Kidney capillary endothelial cell (primary cell): ENCODE measurements at regions not wholly inside any gene's neighbourhood (a gene's known extent, or its start where the extent isn't known, plus 50 kb on each side); places are given as distances from the start of the nearest gene placed in this dataset.
"Not testable (repeated sequence)": the region's sequence is repeated elsewhere in the genome, so short reads cannot be mapped to it uniquely, and the experiment has no call there.

Experiments
- DNase-seq: peaks from one replicate; pipeline ENCODE4 v3.0.0-alpha.2; 2018; ENCODE audit warnings: low spot score

GRCh38 chr22:26972915-26973314 is 315.5 kb downstream of the MIAT start:
- DNase-seq: not testable (repeated sequence)

DNA sequence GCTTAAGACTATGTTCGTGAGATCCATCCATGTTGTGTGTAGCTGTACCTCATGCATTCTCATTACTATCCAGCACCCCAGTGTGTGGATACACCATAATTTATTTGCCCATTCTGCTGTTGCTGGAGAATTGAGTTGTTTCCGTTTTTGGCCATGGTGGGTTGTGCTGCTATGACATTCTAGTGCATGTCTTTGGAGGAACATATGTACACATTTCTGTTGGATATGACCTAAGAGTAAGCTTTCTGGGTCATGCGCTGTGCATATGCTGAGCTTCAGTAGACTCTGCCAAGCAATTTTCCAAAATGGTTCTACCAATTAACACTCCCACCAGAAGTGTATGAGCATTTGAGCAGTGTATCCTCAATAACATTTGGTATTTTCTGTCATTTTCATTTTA is 316.6 kb downstream of the MIAT start:
- no peak for DNase-seq

- peak; percentile 31 for DNase-seq
Measured at GRCh38 chr22:26974914-26975803, 317.8 kb downstream of the MIAT start.

- DNase-seq: no peak
Measured at GRCh38 chr22:26975865-26976264, 318.5 kb downstream of the MIAT start.

DNA sequence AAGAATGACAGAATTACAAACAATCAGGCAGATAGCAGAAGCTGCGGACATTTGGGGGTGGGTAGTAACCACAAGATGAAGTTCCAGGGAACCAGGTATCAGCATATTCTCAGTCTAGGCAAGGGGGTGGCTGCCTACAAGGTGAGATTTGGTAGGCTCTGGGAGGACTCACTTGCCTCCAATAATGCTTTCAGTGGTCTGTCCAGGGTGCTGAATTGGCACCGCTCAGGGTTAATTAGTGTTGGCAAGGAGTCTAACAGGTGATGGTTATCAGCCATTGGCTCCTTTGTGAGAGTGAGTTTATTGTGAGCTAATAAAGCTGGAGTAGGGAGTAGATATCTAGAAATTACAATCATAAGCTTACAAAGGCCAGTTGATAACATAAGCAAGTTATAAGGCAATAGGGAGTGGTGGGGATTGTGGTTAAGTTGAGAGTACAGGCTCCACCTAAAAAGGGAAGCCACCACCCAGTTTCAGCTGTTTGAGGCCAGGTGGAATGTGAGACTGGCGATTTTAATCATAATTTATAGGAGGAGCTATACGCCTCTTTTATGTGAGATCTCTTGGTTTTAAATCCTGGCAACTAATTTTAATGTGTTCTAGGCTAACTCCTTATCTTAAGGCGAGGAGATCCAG is 320.5 kb downstream of the MIAT start:
- no peak for DNase-seq

DNA sequence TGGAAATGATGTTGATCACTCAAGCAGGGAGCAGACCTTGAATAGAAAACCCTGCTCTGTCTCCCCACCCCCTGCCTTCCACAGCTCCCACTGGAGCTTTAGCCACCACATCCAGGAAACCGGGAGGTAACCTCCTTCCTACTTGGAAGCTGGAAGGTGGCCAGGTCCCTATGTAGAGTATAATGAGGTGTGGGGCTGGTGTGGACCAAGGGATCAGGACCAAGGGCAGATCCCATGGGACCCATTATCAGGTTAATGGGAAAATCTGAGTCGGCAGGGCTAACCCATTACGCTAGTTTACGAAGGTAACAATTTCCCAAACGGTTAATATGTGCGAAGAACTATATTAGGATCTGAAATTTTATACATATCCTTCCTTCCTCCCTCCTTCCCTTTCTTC is 321.9 kb downstream of the MIAT start:
- no peak for DNase-seq

GRCh38 chr22:26981111-26981510 is 323.7 kb downstream of the MIAT start:
- DNase-seq: no peak

GRCh38 chr22:26981541-26981940 is 324.2 kb downstream of the MIAT start:
- no peak for DNase-seq

GRCh38 chr22:26983311-26983710 is 325.9 kb downstream of the MIAT start:
- DNase-seq: no peak

DNA sequence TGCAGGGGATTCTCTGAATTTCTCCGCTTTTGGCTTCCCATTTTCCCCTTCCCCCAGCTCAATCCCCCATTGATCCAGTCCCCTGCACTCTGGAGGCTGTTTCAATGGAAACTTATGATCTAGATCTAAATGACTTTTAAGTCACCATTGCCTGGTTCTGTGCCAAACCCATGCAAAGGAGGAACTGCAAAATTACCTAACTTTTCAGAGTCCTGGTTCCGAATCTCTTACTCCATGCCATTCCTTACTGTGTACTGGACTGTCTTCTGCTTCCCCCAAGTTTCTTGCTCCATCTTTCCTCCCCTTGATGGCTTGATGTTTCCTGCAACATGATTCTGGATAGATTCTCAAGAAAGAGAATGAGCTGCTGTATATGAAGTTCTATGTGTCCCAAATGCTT is 327.8 kb downstream of the MIAT start:
- no peak for DNase-seq

GRCh38 chr22:26985931-26986782 is 328.8 kb downstream of the MIAT start:
- DNase-seq: no peak

DNA sequence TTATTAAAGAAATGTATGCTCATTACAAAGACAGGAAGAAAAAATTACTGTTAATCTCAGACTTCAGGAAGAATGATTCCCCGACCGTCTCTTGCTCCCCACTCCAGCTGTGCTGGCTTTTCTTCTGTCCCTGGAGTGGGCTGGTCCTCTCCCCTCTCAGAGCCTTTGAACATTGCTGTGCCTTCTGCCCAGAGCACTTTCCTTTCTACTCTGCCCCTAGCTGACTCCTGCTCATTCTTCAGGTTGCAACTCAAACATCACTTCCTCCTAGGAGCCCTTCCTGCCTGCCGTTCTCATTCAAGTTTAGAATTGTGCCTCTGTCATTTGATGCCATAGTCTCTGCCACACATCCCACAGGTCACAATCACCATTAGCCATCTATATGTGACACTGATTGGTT is 329.5 kb downstream of the MIAT start:
- no peak for DNase-seq

DNA sequence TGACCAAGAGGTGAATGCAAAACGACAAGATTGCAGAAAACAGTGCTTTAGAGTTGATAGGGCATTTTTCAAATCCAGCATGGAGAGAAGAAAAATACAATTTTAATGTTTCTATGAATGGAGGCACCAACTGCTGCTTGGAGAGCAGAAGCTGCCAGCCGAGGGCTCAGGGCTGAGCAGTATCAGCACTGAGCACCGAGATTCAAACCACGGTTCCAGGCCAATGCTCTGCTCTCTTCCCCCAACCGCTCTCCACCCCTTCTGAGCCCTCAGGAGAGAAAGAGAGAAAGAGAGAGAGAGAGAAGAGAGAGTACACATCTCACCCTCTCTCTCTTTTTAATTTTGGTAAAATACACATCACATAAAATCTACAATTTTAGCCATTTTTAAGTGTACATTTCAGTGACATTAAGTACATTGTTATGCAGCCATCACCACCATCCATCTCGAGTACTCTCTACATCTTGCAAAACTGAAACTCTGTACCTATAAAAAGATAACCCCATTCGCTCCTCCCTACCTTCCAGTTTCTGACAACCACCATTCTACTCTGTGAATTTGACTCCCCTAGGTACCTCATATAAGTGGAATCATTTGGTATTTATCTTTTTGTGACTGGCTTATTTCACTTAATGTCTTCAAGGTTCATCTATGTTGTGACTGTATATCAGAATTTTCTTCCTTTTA is 333.3 kb downstream of the MIAT start:
- DNase-seq: no peak

DNA sequence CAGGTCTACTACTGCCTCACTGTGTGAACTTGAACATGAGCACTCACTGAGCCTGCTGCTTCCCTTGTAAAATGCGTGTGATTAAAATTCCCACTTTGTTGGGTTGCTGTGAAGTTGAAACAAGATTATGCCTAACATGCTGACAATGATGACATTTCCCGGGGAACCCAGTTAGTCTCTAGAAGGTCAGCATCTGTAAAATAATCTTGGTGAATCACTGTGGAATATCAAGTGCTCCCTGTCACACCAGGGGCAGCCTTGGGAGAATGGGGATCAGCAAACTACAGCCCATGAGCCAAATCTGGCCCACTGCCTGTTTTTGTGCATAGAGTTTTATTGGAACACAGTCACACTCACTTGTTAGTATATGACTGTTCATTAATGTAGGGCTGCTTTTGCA is 335.2 kb downstream of the MIAT start:
- no peak for DNase-seq

DNA sequence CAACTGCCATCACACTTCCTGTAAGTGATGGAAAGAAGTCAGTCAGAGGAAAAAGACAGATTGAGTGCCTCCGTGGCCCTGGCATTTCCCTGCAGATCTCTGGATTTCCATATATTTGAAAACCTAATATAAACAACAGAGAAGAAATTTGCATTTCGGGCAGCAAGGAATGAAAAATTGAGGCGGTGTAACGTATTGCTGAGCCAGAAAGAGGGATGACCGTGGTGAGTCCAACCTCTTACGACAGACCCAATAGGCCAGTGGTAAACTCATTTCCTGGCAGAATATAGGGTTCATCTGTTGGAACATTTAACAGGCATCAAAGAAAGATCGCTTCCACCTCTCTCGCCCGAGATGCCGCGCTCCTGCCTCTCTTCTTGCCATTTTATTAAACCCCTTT is 336.5 kb downstream of the MIAT start:
- no peak for DNase-seq

DNA sequence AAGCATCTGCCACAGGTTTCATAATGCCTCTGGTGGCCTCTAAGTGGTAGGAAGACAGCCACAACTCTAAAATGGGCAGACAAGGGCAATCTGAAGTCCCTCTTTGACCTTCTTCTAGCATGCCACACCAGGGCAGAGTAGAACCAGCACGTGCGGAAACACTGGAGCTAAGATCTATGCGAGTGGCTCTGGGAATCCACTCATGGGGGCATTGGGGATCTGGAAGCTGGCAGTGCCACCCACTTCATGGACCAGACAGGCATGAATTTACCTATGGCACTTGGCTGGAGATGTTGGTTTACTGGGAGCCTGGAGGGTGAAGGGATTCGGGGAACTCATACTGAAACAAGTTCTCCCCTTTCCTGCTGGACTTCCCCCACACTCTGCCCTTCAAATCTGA is 337.4 kb downstream of the MIAT start:
- DNase-seq: no peak

DNA sequence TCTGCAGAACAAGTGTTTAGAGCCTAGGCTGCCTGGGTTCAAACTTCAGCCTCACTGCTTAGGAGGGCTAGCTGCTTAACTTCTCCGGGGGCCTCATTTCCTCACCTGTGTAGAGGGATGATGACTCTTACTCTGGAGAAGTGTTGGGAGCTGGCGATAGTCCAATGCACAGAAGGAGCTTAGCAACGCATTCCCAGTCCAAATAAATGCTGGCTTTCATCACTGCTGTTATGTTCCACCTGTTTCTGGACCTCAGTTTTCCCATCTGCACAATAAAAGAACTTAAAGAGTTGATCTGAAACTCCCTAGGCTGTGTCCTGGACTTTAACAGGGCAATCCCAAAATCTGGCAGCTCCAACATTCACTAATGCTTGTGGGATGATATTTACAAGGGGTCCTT is 337.8 kb downstream of the MIAT start:
- DNase-seq: no peak

DNA sequence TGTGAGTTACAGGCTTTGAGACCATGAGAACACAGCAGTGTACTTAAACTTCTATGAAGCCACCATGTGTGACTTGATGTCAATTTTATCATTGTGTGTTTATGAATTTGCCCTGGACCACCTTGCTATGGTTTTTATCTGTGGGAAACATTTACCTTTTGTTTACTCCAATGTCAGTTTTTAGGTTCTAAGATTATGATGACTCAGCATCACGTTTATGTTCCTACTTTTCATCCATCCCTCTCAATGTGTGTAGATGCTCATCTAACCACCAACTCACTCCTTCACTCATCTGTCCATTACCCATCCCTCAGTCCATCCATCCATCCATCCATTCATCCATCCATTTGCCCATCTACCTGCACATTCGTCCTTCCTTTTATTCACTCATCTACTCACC is 338.8 kb downstream of the MIAT start:
- no peak for DNase-seq

DNA sequence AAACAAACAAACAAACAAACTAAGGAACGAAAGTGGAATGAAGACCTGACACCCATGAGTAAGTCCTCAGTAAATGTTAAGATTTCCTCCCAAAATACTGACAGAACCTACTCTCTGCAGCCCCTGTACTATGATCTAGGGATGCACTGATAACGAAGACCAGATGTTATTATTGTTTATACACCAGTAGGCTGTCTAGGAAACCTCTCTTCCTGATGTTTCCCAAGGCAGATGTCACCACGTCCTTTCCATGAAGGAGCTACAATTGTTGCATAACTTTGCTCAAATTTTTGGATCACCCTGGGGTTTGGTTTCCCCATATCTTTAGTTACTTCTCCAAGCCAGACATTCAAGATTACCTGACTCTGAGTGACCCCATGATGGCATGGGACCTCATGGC is 340.7 kb downstream of the MIAT start:
- no peak for DNase-seq

DNA sequence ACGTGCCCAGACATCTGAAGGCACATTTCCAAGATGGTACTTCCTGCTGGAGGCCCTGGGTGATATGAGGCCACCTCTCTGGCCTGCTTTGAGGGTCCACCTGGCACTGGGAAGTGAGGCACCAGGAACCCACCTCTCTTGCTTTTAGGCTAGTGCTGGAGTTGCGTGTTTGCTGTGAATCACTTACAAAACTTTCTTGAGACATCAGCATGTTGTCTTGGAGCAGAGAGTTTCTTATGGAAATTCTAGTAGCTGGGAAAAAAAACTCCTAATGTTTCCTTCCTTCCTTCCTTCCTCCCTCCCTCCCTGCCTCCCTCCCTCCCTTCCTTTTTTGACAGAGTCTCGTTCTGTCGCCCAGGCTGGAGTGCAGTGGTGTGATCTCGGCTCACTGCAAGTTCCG is 341.3 kb downstream of the MIAT start:
- DNase-seq: no peak

GRCh38 chr22:27003297-27003696 is 345.9 kb downstream of the MIAT start:
- DNase-seq: no peak

- DNase-seq: no peak
Measured at GRCh38 chr22:27004434-27004833, 347.0 kb downstream of the MIAT start.
